G401.6 (cell line): ENCODE measurements at regions not wholly inside any gene's neighbourhood (a gene's known extent, or its start where the extent isn't known, plus 50 kb on each side); places are given as distances from the start of the nearest gene placed in this dataset.
"Not testable (repeated sequence)": the region's sequence is repeated elsewhere in the genome, so short reads cannot be mapped to it uniquely, and the experiment has no call there.

Experiments
- FAIRE-seq: peaks from 2 replicates; lab custom pipeline; 2012; peaks lifted over from hg19 to GRCh38; lab: Jason Lieb, UNC

DNA sequence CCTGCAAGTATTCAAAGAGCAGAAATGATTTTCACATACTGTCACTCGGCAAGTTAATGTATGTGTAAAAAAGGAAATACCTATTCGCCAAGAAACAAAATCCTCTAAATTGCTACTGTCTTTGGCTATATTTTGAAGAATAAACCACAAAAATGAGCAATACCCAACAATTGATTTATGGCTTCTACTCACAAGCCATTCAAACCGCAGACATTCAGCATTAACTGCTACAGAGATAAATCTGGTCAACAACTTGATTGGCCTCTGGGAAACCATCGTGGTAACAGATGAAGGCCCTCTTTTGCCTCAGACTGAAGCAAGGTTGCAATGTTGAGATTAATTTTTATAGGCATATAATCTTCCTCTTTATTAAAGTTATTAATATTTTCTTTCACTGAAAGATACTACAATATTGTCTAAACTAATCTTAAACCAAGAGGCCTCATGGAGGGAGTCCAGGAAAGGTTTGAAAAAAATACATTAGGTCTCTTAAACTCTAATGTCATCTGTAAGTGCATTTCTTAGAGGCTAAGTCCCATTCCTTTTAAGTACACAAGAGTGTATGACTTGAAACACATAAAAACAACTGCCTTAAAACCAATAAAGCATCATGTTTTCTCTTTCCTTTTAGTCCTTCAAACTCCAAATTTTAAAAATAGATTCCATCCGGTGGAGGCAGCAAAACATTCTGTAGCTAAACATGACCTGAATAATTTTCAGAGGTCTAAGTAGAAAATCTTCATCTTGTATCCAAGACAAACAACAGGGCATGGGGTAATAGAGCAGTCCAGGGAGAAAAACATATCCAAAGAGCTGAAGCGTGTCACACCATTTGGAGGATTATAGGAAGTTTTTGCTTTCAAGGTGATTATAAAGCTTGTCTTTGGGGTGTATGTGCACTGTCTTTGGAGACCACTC lies 162.4 kb upstream of the TGFBR2 start:
- FAIRE-seq, result no peak

DNA sequence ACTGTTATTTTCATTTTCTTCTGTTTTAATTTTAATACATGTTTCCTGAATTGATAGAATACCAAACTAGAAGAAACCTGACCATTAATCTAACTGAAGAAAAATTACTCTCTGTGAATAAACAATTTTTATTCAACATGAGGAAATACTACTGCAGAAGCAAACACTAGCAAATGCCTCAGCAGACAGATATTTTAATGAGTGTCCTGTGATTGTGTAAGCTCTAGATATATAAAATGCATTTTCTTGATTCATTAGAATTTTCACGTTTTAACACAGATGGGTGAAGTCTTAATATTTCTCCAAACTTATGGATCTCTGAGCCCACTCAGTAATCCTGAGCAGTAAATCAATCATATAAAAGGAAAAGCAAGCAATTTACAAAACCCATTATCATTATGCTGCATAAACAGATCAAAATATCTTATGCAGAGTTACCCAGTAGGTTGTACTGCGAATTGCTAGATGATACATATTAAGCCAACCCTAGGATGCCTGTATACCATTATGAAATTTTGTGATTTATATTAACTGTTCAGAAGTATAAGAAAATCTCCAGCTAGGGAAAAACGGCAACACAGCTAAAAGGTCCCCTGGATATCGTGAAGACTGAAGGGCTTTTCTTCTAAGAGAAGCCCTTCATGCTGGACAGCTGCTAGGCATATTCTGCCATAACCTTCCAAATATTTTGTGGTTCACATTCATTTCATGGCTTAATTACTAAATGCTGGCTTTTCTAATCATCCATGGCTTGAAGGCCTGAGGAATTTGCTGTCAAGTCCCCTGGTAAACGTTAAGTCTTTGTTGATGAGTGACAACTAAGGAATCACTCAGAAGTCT lies 157.7 kb upstream of the TGFBR2 start:
- FAIRE-seq, result no peak

DNA sequence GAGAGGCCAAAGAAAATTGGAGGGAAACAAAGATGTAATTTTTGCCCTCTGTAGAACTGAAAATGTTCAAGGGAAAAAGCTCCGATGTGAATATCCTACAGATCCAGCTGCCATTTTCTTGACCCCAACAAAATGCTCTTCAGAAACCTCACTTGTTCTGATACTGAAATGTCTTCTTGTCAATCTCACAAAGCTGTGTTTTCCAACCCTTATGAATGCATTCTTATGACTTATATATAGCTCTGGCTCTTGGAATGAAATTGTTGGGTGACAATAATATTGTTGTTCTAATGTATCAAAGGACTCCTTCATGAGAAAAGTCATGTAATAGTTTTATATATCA lies 157.1 kb upstream of the TGFBR2 start:
- no peak for FAIRE-seq

DNA sequence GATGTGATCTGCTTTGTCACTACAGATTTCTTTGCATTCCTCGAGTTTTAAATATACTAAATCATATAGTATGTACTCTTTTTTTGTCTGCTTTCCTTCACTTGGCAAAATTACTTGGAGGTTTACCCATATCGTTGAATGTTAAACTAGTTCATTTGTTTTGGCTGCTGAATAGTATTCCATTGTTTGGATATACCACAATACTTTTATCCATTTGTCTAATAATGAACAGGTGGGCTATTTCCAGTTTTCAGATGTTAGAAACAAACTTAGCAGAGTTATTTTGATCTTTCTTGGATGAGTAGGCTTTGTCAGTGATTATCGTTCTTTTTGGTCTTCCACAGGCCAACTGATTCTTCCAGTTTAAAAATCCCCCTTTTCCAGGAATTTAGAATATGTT lies 154.0 kb upstream of the TGFBR2 start:
- no peak for FAIRE-seq

DNA sequence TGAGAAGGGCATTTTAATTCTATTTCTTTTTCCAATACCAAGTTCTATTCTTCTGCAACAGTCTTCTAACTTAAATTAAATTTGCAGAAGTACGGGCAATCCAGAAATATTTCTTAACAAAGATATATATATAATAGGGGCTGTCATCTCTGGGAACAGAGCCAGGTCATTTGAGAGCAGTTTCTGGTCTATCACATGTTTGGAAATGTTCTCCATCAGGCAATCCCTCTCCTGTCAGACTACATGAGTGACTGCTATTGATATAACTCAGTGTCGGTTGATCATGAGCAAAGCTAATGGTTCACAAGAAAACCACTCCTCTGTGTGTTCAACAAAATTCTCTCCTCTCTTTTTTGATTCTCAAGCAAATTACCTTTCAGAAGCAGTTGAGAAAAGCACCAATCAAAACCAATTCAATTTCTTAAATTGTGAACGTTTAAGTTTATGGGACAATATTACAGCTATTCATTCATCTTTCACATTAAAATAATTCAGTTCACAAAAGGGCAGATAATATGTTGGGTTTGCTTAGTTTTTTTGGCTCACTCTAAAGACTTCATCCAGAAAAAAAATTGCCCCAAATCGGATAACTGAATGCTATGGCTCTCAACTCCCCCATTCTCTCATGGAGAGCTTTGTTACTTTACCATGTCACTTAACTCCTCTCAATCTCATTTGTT lies 152.9 kb upstream of the TGFBR2 start:
- FAIRE-seq, result no peak

DNA sequence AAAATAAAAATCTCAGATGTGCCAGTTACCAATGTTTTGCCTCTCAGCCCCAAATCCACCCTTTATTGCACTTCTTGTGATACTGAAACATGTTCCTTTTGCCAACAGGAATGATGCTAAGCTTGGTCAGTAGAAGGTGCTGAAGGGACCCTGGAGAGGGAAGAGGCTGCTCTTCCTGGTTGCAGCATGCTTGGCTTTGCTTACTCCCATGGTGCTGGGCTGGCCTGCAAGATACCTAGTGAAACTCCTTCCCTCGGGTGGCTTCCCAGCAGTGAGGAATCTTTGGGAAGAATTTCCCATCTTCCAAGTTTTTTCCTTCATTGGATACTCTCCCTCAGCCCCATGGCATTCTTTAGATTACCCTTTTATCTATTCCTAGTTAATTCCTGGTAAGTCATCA lies 151.8 kb upstream of the TGFBR2 start:
- no peak for FAIRE-seq

DNA sequence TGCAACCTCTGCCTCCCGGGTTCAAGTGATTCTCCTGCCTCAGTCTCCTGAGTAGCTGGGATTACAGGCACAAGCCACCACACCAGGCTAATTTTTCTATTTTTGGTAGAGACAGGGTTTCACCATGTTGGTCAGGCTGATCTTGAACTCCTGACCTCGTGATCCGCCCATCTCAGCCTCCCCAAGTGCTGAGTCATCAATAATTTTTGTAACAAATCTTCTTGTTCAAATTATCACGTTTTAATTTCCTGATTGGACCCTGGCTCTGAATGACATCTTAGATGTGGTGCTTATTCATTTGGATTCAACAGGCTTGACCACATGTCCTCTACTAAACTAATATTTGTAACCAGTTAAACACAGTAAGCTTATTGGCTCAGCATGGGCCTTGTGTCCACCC lies 151.3 kb upstream of the TGFBR2 start:
- not testable (repeated sequence) for FAIRE-seq

DNA sequence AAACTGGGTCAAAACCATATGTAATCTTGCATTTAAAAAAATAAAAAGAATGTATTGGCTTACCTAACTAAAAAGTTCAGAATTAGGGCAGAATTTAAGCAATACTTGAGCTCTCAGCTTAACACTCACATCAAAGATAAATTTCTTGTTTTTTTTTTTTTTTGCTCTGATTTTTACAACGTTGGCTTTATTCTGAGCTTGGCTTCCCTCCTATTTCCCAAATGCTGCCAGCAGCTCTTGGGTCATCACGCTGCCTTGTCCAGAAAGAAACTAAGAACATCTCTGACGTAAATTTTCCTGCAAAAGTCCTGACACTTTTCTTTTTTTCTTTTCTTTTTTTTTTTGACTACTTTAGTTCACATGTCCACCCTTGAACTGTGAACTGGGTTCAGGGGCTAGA lies 150.6 kb upstream of the TGFBR2 start:
- no peak for FAIRE-seq

DNA sequence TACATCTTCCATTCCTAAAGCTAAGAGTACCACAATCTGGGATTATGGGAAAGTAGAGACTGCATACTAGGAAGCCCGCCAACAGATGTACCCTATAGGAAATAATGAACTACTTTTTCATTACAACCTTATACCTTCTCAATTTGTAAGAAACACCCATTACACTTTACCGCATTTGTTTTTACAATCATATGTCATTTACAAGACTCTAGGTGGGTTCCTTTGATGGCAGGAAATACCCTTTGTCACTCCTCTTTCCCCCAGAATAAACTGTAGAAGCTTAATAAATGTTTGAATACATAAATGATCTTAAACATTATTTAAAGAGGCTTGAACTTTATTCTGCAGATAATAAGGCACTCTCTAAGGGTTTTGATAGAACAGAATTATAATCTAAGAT lies 150.1 kb upstream of the TGFBR2 start:
- no peak for FAIRE-seq

DNA sequence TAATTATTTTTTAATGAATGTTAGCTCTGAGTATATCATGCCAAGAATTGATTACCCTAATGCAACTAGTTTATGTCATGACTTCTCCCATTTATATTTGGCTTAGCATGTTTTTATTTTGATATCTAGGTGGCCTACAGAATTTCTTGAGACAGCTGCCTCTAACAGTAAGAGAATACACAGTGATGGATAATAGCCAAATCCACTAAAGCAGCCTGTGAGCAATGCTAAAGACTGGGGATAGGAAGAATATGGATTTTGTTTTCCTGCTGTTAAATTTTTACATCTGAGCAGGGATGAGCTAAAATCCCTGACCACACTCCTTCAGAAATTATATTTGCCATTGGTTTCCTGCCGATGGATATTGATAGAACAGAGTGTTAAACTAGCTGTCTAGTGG lies 149.3 kb upstream of the TGFBR2 start:
- FAIRE-seq, result no peak

DNA sequence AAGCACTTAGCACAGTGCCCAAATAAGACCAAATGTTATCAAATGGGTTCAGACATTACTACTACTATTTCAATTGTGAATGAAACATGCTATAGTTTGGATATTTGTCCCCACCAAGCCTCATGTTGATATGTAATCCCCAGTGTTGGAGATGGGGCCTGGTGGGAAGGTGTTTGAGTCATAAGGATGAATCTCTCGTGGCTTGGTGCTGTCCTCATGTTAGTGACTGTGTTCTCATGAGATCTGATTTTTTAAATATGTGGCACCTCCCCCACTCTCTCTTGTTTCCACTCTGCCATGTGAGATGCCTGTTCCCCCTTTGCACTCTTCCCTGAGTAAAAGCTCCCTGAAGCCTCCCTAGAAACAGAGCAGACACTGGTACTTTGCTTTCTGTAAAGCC lies 148.7 kb upstream of the TGFBR2 start:
- no peak for FAIRE-seq

DNA sequence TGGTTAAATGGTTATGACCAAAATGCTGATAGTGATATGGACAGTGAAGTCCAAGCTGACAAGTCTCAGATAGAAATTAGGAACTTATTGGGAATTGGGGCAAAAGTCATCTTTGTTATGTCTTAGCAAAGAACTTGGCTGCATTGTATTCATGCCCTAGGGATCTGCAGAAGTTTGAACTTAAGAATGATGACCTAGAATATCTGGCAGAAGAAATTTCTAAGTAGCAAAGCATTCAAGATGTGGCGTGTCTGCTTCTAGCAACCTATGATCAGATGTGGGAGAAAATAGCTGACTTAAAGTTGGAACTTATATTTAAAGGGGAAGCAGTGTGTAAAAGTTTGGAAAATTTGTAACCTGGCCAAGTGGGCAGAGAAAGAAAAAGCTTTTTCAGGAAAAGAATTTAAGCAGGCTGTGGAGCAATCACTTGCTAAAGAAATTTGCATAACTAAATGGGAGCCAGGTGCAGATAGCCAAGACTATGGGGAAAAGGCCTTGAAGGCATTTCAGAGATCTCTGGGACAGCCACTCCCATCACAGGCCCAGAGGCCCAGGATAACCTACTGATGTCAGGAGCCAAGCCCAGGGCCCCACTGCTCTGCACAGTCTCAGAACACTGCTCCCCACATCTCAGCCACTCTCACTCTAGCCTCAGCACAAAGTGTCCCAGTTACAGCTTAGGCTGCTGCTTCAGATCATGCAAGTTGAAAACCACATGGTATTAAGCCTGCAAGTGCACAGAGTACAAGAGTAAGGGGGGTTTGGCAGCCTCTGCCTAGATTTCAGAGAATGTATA lies 147.8 kb upstream of the TGFBR2 start:
- FAIRE-seq, result no peak

DNA sequence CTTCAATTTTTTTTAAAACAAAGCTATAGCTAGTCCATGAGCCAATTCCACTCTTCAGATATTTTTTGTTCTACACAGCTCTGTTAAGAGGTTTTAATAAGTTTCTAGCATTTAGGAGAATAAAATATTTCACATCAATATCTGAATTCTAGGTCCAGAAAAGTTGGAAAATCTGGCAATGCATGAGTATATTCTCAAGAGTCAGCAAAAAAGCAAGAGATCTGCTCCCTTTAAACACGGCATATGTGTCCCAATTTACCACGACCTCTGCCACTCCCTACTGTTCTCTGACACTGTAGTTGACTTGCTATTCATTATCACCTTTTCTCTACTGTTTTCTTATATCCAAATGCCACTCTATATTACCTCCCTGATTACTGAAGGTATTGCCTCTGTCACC lies 145.1 kb upstream of the TGFBR2 start:
- no peak for FAIRE-seq

DNA sequence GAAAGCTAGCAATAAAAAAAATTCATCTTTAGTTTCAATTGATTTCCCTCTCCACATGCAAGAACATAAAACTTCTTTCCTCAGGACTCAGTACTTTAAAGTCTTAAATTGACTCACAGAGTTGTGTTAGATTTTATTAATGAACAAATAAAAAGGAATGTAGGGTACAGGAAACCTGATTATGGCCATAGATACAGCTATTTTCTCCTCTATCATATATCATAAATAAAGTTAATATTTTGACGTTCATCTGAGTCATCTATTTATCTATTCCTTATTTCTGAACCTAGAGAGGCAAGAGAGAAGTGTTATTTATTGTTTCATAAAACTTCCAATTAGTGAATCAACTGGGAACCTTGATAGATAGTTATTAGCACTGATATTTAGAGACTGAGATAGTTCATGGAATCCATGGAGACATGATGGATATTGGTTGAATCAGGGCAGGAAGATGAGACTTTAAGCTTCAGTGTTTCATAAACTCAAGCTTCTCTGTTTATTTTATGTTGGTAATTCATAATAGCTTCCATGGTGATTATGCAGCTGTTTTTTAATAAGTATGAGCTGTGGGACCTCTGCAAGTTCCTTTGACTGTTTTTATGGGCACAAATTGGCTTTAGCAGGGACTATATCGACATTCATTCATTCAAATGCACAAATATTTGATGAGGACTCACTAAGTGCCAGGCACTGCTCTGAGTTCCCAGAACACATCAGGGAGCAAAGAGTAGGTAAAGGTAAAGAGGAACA lies 143.5 kb upstream of the TGFBR2 start:
- FAIRE-seq, result no peak

DNA sequence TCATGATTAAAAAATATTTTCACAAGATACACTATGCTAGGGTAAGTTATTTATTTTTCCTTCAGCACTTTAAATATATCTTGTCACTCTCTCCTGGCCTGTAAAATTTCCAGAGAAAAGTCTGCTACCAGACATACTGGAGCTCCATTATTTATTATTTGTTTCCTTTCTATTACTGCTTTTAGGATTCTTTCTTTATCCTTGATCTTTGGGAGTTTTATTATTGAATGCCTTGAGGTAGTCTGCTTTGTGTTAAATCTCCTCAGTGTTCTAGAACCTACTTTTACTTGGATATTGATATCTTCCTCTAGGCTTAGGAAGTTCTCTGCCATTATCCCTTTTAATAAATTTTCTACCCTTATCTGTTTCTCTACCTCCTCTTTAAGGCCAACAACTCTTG lies 142.0 kb upstream of the TGFBR2 start:
- no peak for FAIRE-seq

DNA sequence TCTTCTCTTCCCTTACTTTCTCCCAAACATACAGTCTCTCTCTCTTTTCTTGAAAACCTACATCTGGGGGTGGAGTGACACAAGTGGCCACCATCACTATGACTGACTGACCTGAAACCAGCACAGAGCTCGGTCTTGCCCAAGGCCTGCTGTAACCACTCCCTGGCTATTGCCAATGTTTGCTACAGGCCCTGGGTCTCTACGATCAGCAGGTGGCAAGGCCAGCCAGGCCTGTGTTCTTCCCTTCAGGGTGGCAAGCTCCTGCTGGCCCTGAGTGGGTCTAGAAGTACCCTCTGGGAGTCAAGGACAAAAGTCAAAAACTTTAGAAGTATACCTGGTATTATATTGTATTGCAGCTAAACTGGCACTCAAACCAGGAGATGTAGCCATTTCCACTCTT lies 140.9 kb upstream of the TGFBR2 start:
- FAIRE-seq, result no peak

DNA sequence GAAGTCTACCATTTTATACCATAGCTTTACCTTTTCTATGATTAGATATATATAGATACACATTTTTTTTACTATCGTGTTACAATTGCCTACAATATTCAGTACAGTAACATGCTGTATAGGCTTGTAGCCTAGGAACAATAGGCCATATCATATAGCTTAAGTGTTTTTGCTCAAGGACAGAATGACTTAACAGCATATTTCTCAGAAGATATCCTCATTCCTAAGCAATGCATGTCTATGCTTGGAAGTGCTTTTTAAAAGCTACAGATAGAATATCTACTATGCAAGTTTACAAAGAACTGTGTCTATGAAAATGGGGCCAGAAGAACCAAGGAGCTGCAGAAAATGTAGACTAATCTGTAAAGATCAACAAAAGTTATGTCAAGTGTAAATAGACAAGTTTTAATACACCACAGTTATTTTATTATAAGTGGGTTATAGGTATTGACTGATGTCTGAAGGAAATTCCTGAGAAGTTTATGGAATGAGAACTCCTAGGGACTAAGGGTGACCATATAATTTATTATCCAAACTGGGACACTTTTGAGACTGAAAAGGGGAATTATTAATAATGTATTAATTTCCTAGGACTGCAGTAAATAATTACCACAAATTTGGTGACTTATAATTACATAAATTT lies 138.7 kb upstream of the TGFBR2 start:
- FAIRE-seq, result no peak

DNA sequence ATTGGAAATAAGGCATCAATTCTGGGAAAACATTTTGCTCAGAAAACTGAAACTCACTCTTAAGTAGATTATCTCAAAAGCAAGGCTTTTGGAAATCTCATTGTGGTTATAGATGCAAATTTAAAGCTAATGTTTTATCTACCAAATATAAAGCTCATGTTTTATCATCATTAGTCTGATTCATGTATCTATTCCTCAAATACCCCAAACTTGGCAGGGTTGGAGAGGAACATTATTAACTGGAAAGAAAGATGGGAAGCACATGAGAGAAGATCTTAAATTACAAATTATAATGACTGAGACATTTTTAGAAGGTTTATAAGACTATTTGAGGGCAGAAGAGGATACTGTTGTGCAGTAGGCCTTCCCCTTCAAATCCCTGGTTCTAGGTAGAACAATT lies 137.3 kb upstream of the TGFBR2 start:
- FAIRE-seq, result no peak

DNA sequence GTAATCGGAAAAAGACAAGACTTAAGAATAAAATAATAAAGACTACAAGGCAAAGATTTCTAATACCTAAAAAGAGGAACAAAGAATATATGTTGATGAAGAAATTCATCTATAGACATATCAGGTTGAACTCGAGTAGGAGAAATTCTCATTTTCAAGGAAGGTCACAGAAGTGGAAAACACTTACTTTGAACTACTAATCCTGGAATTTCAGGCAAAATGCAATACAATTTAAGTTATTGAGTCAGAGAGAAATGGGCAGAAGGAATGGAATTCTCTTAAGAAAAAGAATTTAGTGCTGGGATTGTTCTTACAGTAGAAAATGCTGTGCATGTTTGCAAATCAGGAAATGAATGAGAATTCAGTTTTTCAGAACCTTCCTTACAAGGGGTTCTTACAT lies 135.9 kb upstream of the TGFBR2 start:
- no peak for FAIRE-seq

DNA sequence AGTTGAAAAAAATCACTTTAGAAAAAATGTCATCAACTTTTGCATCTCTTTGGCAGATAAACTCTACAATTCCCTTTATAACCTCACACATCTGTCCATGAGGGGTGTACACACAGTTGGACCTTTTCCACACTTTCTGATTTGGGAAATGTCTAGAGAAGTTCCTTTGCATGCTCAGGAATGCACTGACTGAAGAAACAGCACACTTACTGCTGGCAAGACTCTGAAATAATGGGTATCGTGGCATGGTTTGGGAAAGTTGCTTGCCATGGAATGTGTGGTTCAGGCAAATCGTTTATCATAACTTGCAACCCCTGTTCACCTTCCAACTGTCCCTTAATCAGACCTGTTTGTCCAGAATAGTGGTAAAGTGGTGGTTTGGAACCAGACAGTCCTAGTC lies 135.3 kb upstream of the TGFBR2 start:
- FAIRE-seq, result no peak
